T-helper 22 cell (primary cell): ENCODE measurements at regions not wholly inside any gene's neighbourhood (a gene's known extent, or its start where the extent isn't known, plus 50 kb on each side); places are given as distances from the start of the nearest gene placed in this dataset.

Experiments
- DNase-seq: peaks from one replicate; pipeline ENCODE4 v3.0.0-alpha.2; 2020; ENCODE audit warnings: low read depth

- DNase-seq: no peak
Measured at GRCh38 chr1:8267307-8267706, 50.6 kb upstream of the SLC45A1 start.

- no peak for DNase-seq
Measured at GRCh38 chr1:8266436-8267165, 51.3 kb upstream of the SLC45A1 start.

GRCh38 chr1:8263791-8264190 lies 54.1 kb upstream of the SLC45A1 start:
- DNase-seq: no peak

- no peak for DNase-seq
Measured at GRCh38 chr1:8261398-8261762, 56.5 kb upstream of the SLC45A1 start.

- DNase-seq: no peak
Measured at GRCh38 chr1:8259498-8260290, 58.2 kb upstream of the SLC45A1 start.

- no peak for DNase-seq
Measured at GRCh38 chr1:8257621-8258020, 60.3 kb upstream of the SLC45A1 start.

GRCh38 chr1:8256321-8256720 lies 61.6 kb upstream of the SLC45A1 start:
- DNase-seq: no peak

GRCh38 chr1:8255712-8256111 lies 62.2 kb upstream of the SLC45A1 start:
- no peak for DNase-seq

GRCh38 chr1:8252266-8252951 lies 65.5 kb upstream of the SLC45A1 start:
- DNase-seq: no peak

GRCh38 chr1:8251635-8252034 lies 66.3 kb upstream of the SLC45A1 start:
- DNase-seq: no peak

- DNase-seq: no peak
Measured at GRCh38 chr1:8249838-8250237, 68.1 kb upstream of the SLC45A1 start.

- no peak for DNase-seq
Measured at GRCh38 chr1:8247811-8248436, 70.0 kb upstream of the SLC45A1 start.

- no peak for DNase-seq
Measured at GRCh38 chr1:8244304-8244703, 73.6 kb upstream of the SLC45A1 start.

GRCh38 chr1:8242498-8242897 lies 75.4 kb upstream of the SLC45A1 start:
- DNase-seq: no peak

GRCh38 chr1:8241417-8242014 lies 76.4 kb upstream of the SLC45A1 start:
- DNase-seq: no peak

GRCh38 chr1:8239306-8240023 lies 78.4 kb upstream of the SLC45A1 start:
- no peak for DNase-seq

- DNase-seq: no peak
Measured at GRCh38 chr1:8239039-8239305, 78.9 kb upstream of the SLC45A1 start.

GRCh38 chr1:8238141-8239038 lies 79.5 kb upstream of the SLC45A1 start:
- DNase-seq: no peak

- no peak for DNase-seq
Measured at GRCh38 chr1:8232036-8232757, 85.7 kb upstream of the SLC45A1 start.

- DNase-seq: no peak
Measured at GRCh38 chr1:8230292-8230621, 87.7 kb upstream of the SLC45A1 start.
